ENCODE measurements at regions not wholly inside any gene's neighbourhood (a gene's known extent, or its start where the extent isn't known, plus 50 kb on each side); places are given as distances from the start of the nearest gene placed in this dataset.

GRCh38 chr10:121406823-121407545, 191.3 kb downstream of the FGFR2 start:
- Histone ChIP-seq H3K36me3 (no peaks in the 10 kb centered on the region), H3K9me3 (no peaks in the 10 kb centered on the region), H3K27ac (peak overlapping the region; percentile 65 to 79 (median 69)), H3K27me3 (no peaks in the 10 kb centered on the region), H3K4me3 (replicated peaks in 1 of 3) (no peak overlapping the region), H3K4me1 (peaks cover 64 to 66% of the 10 kb centered on the region in 2 donors)
- intact Hi-C loops (cut with DNase I): no loop called here
- peak; percentile 40 to 45 for DNase-seq
- WGBS, 2 donors: 43 to 46% methylated on average over 10 to 11 of the region's 11 CpGs
- TF ChIP-seq POLR2A (IDR thresholded peaks at IDR 0.05) (no peak), CTCF (IDR thresholded peaks at IDR 0.05) (no peak)

- Histone ChIP-seq H3K36me3 (no peaks in the 10 kb centered on the region), H3K27ac (peak overlapping the region in 2 of 3 donors; percentile 43 to 79), H3K27me3 (no peaks in the 10 kb centered on the region), H3K9me3 (no peaks in the 10 kb centered on the region), H3K4me3 (replicated peaks in 1 of 3) (no peak overlapping the region), H3K4me1 (peaks cover 64 to 69% of the 10 kb centered on the region in 2 donors)
- TF ChIP-seq POLR2A (IDR thresholded peaks at IDR 0.05) (no peak), CTCF (IDR thresholded peaks at IDR 0.05) (no peak)
- intact Hi-C loops (cut with DNase I): loop anchor here (10.0 kb wide), 1 partner anchor 185 kb away; the partner anchor contains the start of gene FGFR2
- peak; percentile 72 to 81 for DNase-seq
- 76% methylated on average over 4 of the region's 4 CpGs for whole genome bisulfite sequencing, 2 donors
These were observed 188.7 kb downstream of the FGFR2 start for GRCh38 chr10:121409466-121410104.

- Histone ChIP-seq H3K4me3 (replicated peaks in 1 of 3) (no peak overlapping the region), H3K36me3 (no peaks in the 10 kb centered on the region), H3K27me3 (no peaks in the 10 kb centered on the region), H3K4me1 (peaks cover 54 to 65% of the 10 kb centered on the region in 2 donors), H3K27ac (peak overlapping the region; percentile 33 to 47 (median 33)), H3K9me3 (no peaks in the 10 kb centered on the region)
- peak; percentile 73 to 74 for DNase-seq
- 21 to 26% methylated on average over 2 of the region's 2 CpGs for WGBS, 2 donors
- intact Hi-C loops (cut with DNase I): loop anchor here (10.0 kb wide), 1 partner anchor 184 kb away; the partner anchor contains the start of gene FGFR2
- TF ChIP-seq CTCF (IDR thresholded peaks at IDR 0.05) (no peak), POLR2A (IDR thresholded peaks at IDR 0.05) (no peak)
These were observed 187.2 kb downstream of the FGFR2 start for GRCh38 chr10:121411004-121411403.

- intact Hi-C loops (cut with DNase I): loop anchor here (10.0 kb wide), 1 partner anchor 181 kb away; the partner anchor contains the start of gene FGFR2
- no peaks in the 10 kb centered on the region for H3K36me3 ChIP-seq
- H3K4me3 ChIP-seq (replicated peaks in 1 of 3): no peak overlapping the region
- WGBS, 2 donors: 69 to 73% methylated on average over 5 of the region's 5 CpGs
- TF ChIP-seq POLR2A (IDR thresholded peaks at IDR 0.05) (no peak), CTCF (IDR thresholded peaks at IDR 0.05) (no peak)
- peaks cover 28 to 41% of the 10 kb centered on the region in 2 donors for H3K4me1 ChIP-seq
- no peaks in the 10 kb centered on the region for H3K9me3 ChIP-seq
- peak overlapping the region in 1 of 3 donors; percentile 18 for H3K27ac ChIP-seq
- no peaks in the 10 kb centered on the region for H3K27me3 ChIP-seq
- no peak for DNase-seq
These were observed 184.3 kb downstream of the FGFR2 start for GRCh38 chr10:121413951-121414350.

Data from thyroid gland (tissue), 4 donors.